PC-9 (cell line): ENCODE measurements at regions not wholly inside any gene's neighbourhood (a gene's known extent, or its start where the extent isn't known, plus 50 kb on each side); places are given as distances from the start of the nearest gene placed in this dataset.

Experiments used
- BruUV-seq: library from RNA; stranded (reverse); fragments of 400-500 nt; replicated peaks from 2 replicates; lab custom pipeline; 2021; lab: Mats Ljungman, UMichigan
- CTCF ChIA-PET: fragments of 300-600 bp; sonication (Branson Sonifier 250); formaldehyde crosslinking; loops from one replicate; lab custom pipeline; 2022; ENCODE audit warnings: antibody characterized with exemption; lab: Charles Lee
- POLR2A ChIA-PET: fragments of 300-600 bp; sonication (Branson Sonifier 250); formaldehyde crosslinking; loops from one replicate; lab custom pipeline; 2022; ENCODE audit warnings: antibody characterized with exemption; ENCODE audit not compliant: unreplicated experiment; lab: Charles Lee
- DNase-seq, 2 experiments: peaks; one replicate each; pipeline versions ENCODE4 v3.0.0 to v3.0.0-alpha.2; 2015 to 2022; ENCODE audit warnings: mixed read lengths in 1 of 2
- H2AFZ ChIP-seq: fragments of 200-600 bp; sonication (generic); 2 replicates; pipeline ENCODE4 v1.8.1; 2017; ENCODE audit warnings: antibody characterized with exemption
- H3F3A ChIP-seq: fragments of 200-600 bp; sonication (generic); 2 replicates; pipeline ENCODE4 v1.8.1; 2017; ENCODE audit warnings: antibody characterized with exemption, mild to moderate bottlenecking, low read depth; ENCODE audit not compliant: insufficient read depth
- H3K27ac ChIP-seq: fragments of 200-600 bp; sonication (generic); 2 replicates; pipeline ENCODE4 v1.6.1; 2016; ENCODE audit warnings: mixed run types
- H3K27me3 ChIP-seq: fragments of 200-600 bp; sonication (generic); 2 replicates; pipeline ENCODE4 v1.6.1; 2016; ENCODE audit warnings: low read depth, mixed run types; ENCODE audit not compliant: insufficient read depth
- H3K36me3 ChIP-seq: fragments of 200-600 bp; sonication (generic); 2 replicates; pipeline ENCODE4 v1.6.1; 2016; ENCODE audit warnings: low read depth, mixed run types
- H3K4me1 ChIP-seq: fragments of 200-600 bp; sonication (generic); replicated peaks from 2 replicates; pipeline ENCODE4 v1.6.1; 2016; ENCODE audit warnings: mixed run types; ENCODE audit not compliant: insufficient read depth
- H3K4me2 ChIP-seq: fragments of 200-600 bp; sonication (generic); 2 replicates; pipeline ENCODE4 v1.6.1; 2017; ENCODE audit warnings: mixed run types
- H3K4me3 ChIP-seq: fragments of 200-600 bp; sonication (generic); 2 replicates; pipeline ENCODE4 v1.6.1; 2016; ENCODE audit warnings: mixed run types
- H3K79me2 ChIP-seq: fragments of 200-600 bp; sonication (generic); 2 replicates; pipeline ENCODE4 v1.6.1; 2017; ENCODE audit warnings: low read depth, mixed run types
- H3K9me2 ChIP-seq: fragments of 200-600 bp; sonication (generic); 2 replicates; pipeline ENCODE4 v1.8.1; 2017; ENCODE audit warnings: mild to moderate bottlenecking; ENCODE audit not compliant: insufficient read depth
- H3K9me3 ChIP-seq: fragments of 200-600 bp; sonication (generic); 2 replicates; pipeline ENCODE4 v1.8.1; 2016; ENCODE audit warnings: low read depth; ENCODE audit not compliant: insufficient read depth
- H4K20me1 ChIP-seq: fragments of 200-600 bp; sonication (generic); 2 replicates; pipeline ENCODE4 v1.8.1; 2017; ENCODE audit not compliant: insufficient read depth
- EZH2 ChIP-seq: fragments of 200-600 bp; sonication (generic); IDR thresholded peaks from 2 replicates; pipeline ENCODE4 v1.8.0; 2017; ENCODE audit warnings: antibody characterized with exemption, low read depth
- intact Hi-C: fragments of 100-400 bp; cut with micrococcal nuclease; formaldehyde crosslinking; loops from one replicate; pipeline ENCODE4 v1.10.0; 2022; ENCODE audit not compliant: unreplicated experiment
- TF ChIP-seq, protein P1 (sequence below): fragments of 200-600 bp; sonication (generic); conservative IDR thresholded peaks from 2 replicates; pipeline ENCODE4 v1.6.1; 2017; ENCODE audit warnings: mixed run types, antibody characterized with exemption, mild to moderate bottlenecking, moderate library complexity

DNA sequence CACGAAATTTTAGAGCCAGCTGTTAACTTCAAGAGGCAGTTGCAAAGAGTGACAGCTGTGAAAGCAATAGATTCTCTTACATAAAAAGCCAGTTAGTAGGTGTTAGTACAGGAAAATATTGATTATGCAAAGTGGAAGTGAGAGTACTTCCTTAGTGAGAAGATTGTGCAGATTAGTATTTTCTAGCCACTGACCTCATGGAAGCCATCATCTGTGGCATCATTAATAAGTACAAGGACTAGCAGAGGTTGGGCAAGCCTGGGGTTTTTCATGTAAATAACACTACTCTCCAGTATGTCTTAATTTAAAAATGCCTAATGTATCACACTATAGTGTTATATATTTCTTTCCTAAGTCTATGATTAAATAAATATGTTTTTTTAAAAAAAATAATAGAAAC, 166.2 kb upstream of the DTNA start:
- Histone ChIP-seq H3K9me3 (no peaks in the 10 kb centered on the region), H3K4me1 (no peaks in the 10 kb centered on the region), H3K36me3 (no peaks in the 10 kb centered on the region), H3F3A (no peaks in the 10 kb centered on the region), H3K9me2 (no peaks in the 10 kb centered on the region), H4K20me1 (no peaks in the 10 kb centered on the region), H2AFZ (no peak overlapping the region), H3K4me3 (no peak overlapping the region), H3K4me2 (no peak overlapping the region), H3K27ac (no peak overlapping the region), H3K27me3 (no peaks in the 10 kb centered on the region), H3K79me2 (no peaks in the 10 kb centered on the region)
- CTCF ChIA-PET: no interaction called here
- DNase-seq: no peak
- POLR2A ChIA-PET: no interaction called here
- intact Hi-C loops: no loop called here
- no TSS peak for BruUV-seq
- TF ChIP-seq EZH2: no peak
- TF ChIP-seq, protein P1, sequence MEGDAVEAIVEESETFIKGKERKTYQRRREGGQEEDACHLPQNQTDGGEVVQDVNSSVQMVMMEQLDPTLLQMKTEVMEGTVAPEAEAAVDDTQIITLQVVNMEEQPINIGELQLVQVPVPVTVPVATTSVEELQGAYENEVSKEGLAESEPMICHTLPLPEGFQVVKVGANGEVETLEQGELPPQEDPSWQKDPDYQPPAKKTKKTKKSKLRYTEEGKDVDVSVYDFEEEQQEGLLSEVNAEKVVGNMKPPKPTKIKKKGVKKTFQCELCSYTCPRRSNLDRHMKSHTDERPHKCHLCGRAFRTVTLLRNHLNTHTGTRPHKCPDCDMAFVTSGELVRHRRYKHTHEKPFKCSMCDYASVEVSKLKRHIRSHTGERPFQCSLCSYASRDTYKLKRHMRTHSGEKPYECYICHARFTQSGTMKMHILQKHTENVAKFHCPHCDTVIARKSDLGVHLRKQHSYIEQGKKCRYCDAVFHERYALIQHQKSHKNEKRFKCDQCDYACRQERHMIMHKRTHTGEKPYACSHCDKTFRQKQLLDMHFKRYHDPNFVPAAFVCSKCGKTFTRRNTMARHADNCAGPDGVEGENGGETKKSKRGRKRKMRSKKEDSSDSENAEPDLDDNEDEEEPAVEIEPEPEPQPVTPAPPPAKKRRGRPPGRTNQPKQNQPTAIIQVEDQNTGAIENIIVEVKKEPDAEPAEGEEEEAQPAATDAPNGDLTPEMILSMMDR: no peak

DNA sequence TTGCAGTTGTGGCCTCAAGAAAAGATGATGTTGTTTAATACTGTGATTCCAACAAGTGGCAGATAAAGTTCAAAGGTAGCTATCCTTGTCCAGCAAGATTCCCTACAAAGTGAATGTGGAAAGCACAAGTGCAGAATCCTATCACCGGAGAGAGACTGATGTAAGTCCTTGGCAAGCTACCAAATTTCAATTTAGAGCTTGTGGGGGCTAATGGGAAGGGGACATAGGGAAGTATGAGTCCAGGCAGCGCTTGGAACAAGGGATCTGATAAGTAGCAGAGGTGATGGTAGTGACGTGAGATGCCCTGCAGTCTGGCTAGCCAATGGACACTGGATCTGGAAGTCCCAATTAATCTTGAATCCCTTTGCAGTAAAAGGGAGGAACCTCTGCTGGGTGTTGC, 165.2 kb upstream of the DTNA start:
- CTCF ChIA-PET: no interaction called here

DNA sequence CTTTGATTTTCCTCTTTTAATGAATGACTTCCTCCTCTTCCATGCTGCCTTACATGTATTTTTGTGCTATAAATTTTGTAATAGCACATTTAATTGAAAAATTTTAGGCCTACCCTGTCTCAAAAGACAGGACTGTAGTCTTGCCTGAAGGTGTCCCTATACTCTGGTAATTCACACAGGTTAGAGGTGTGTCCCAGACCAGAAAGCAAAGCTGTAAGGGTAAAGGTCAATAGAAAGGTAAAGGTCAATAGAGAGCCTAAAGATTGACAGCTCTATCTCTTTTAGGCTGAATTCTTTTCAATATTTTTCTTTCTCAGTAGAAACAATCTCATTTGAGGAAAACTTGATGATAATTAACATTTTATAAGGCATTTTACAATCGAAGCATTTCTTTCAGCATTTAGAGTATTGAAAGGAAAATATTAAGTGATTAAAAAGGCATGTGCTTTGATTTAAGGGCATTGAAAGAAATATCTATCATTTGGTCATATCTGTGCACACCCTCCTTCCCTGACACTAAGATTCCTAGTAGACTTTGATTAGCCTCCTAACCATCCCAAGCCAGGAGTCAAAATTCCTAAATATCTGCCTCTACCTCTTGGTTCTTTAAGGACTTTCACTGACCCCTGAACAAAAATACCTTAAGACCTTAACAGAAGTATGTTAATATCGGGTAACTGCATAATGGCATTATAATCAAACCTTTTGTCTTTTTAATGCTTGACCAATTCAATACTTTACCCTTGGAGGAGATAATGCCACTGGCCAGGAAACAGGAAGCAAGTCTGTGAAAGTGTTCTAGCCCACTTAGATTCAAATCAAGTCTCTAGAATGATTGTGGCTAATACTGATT, 161.8 kb upstream of the DTNA start:
- Histone ChIP-seq H3K4me3 (no peak overlapping the region), H4K20me1 (no peaks in the 10 kb centered on the region), H3K27ac (no peak overlapping the region), H3K9me3 (no peaks in the 10 kb centered on the region), H3K4me1 (no peaks in the 10 kb centered on the region), H3K27me3 (no peaks in the 10 kb centered on the region), H3F3A (no peaks in the 10 kb centered on the region), H2AFZ (no peak overlapping the region), H3K9me2 (no peaks in the 10 kb centered on the region), H3K36me3 (no peaks in the 10 kb centered on the region), H3K4me2 (no peak overlapping the region), H3K79me2 (no peaks in the 10 kb centered on the region)
- intact Hi-C loops: no loop called here
- CTCF ChIA-PET: no interaction called here
- no peak for DNase-seq
- BruUV-seq: no TSS peak
- POLR2A ChIA-PET: no interaction called here
- TF ChIP-seq EZH2: no peak
- TF ChIP-seq, protein P1: no peak

More for the DNA sequence above, 165.2 kb upstream of the DTNA start:
- no TSS peak for BruUV-seq
- no peak for DNase-seq
- Histone ChIP-seq H3K9me2 (no peaks in the 10 kb centered on the region), H3K27ac (no peak overlapping the region), H2AFZ (no peak overlapping the region), H3F3A (no peaks in the 10 kb centered on the region), H3K4me2 (no peak overlapping the region), H3K27me3 (no peaks in the 10 kb centered on the region), H3K9me3 (no peaks in the 10 kb centered on the region), H3K4me3 (no peak overlapping the region), H3K79me2 (no peaks in the 10 kb centered on the region), H4K20me1 (no peaks in the 10 kb centered on the region), H3K36me3 (no peaks in the 10 kb centered on the region), H3K4me1 (no peaks in the 10 kb centered on the region)
- intact Hi-C loops: no loop called here
- POLR2A ChIA-PET: no interaction called here
- TF ChIP-seq, protein P1: no peak
- TF ChIP-seq EZH2: no peak
